ENCODE measurements at regions not wholly inside any gene's neighbourhood (a gene's known extent, or its start where the extent isn't known, plus 50 kb on each side); places are given as distances from the start of the nearest gene placed in this dataset.
"Not testable (repeated sequence)": the region's sequence is repeated elsewhere in the genome, so short reads cannot be mapped to it uniquely, and the experiment has no call there.

- no peak for DNase-seq (ENCODE audit: low read depth in 2 of 2)
Observed at GRCh38 chr3:165716592-165716991, 120.6 kb downstream of the BCHE start.

- DNase-seq (ENCODE audit: low read depth in 2 of 2) = no peak
Observed at GRCh38 chr3:165713479-165713878, 123.7 kb downstream of the BCHE start.

GRCh38 chr3:165712382-165712781, 124.8 kb downstream of the BCHE start:
- DNase-seq (ENCODE audit: low read depth in 2 of 2) = no peak

DNA sequence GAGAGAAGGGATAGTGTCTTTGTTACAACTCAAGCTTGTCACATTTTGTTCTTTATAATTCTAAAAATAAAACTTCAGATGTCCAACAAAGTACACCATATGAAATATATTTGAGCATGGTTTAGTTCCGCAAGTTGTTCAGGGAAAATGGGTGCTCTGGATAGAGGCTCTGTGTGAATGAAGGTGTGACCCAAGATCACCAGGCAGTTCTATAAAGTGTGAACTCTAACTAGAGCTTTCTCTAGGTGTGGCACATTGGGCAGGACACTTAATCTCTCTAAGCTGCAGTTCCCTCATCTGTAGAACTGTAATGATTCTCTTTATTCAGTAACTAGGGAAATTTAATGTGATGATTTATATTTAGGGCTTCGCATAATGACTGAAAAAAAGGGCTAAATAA, 139.3 kb downstream of the BCHE start:
- DNase-seq (ENCODE audit: low read depth in 2 of 2) = no peak

- no peak for DNase-seq (ENCODE audit: low read depth in 2 of 2)
Observed at GRCh38 chr3:165696496-165696895, 140.7 kb downstream of the BCHE start.

DNA sequence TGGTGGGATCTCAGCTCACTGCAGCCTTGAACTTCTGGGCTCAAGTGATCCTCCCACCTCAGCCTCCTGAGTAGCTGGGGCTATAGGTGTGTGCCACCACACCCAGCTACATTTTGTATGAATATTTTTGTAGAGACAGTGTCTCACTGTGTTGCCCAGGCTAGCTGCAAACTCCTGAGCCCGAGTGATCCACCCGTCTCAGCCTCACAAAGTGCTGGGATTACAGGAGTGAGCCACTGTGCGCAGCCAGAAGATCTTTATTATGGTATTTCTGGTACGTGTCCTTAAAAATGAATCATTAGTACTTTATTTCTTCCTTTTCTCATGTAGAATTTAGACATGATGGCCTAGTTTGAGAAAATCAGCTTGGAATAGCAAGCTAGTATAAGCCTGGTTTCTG, 153.3 kb downstream of the BCHE start:
- DNase-seq (ENCODE audit: low read depth in 2 of 2) = no peak

GRCh38 chr3:165682734-165683133, 154.5 kb downstream of the BCHE start:
- DNase-seq (ENCODE audit: low read depth in 2 of 2) = no peak

GRCh38 chr3:165669967-165670366, 167.3 kb downstream of the BCHE start:
- no peak for DNase-seq (ENCODE audit: low read depth in 2 of 2)

DNA sequence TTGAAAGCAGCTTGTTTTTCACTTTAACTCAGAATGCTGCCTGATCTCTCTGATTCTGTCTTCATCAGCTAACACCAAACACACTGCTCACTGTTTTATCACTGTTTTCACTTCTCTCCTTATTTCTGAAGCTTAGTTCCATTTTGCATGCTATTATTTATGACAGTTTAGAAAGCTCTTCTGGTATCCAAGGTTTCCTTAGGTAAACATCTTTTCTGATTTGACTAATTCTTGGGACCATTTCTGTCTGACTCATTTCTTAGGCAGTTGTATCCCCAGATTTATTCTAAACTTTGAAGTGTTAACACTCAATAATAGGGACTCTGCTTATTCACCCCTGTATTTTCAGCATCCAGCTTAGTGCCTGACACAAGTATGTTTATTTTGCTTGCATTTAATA, 167.7 kb downstream of the BCHE start:
- DNase-seq (ENCODE audit: low read depth in 2 of 2) = no peak

- no peak for DNase-seq (ENCODE audit: low read depth in 2 of 2)
Observed at GRCh38 chr3:165667676-165668075, 169.5 kb downstream of the BCHE start.

- DNase-seq (ENCODE audit: low read depth in 2 of 2) = no peak
Observed at GRCh38 chr3:165658027-165658426, 179.2 kb downstream of the BCHE start.

DNA sequence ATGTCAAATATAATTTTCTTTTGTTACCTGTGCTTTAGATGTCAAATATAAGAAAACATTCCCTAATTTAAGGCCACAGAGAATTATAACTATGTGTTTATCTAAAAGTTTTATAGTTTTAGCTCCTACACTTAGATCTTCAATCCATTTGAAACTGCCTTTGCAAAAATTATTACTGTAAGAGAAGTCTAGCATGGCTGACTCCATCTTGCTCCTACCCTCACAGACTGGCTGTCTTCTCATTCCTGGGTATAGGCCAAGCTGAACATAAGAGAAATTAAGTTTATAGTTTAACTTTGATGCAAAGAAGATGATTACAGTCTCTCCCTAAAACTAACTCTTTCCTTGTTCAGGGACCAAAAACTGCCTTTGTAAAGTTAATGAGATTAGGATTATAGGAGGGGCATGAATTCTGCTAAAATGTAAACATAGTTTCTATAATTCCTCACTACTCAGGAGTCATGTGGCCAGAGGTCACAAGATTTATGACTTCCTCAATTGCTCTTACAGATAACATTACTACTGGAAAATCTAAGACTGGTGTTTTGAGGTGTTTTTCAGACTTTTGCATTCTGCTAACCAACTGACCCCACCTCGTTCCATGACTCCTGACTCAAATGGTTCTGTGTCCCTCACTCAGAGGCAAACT, 184.0 kb downstream of the BCHE start:
- DNase-seq (ENCODE audit: low read depth in 2 of 2) = no peak

DNA sequence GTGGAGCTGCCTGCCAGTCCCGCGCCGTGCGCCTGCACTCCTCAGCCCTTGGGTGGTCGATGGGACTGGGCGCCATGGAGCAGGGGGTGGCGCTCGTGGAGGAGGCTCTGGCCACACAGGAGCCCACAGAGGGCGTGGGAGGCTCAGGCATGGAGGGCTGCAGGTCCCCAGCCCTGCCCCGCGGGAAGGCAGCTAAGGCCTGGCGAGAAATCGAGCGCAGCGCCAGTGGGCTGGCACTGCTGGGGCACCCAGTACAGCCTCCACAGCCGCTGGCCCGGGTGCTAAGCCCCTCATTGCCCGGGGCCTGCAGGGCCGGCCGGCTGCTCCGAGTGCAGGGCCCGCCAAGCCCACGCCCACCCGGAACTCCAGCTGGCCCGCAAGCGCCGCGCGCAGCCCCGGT, 187.9 kb downstream of the BCHE start:
- not testable (repeated sequence) for DNase-seq (ENCODE audit: low read depth in 2 of 2)

- no peak for DNase-seq (ENCODE audit: low read depth in 2 of 2)
Observed at GRCh38 chr3:165645191-165645590, 192.0 kb downstream of the BCHE start.

DNA sequence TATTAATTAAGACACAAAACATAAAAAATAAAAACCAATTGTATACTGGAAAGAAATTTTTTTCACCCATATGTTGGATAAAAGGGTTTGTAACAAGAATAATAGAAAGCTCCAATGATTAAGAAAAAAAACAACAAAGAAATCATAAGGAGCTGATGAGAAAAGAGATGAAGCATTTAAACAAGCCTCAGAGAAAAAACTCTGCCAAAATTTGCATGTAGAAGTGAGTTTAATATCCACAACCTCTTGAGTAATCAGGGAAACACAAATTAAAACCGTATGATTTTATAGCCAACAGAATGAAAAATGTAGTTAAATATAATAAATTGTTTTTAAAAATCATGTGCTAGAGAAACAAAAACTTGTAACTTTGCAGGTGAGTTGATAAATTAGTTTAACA, 192.9 kb downstream of the BCHE start:
- no peak for DNase-seq (ENCODE audit: low read depth in 2 of 2)

DNA sequence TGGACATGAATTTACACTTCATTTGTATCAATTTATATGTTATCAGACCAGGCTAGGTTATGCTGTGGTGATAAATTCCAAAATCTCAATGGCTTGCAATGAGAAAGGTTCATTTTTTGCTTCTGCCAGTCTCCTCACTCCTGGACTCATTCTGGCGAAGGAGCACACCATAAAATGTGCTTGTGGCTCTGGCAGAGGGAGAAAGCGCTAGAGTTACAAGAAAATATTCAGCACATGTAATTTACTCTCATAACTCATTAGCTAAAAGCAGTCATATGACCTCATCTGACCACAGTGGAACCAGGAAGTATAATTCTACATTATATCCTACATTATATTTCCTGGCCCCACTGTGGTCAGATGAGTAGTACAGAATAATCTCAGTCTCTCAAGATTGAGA, 193.8 kb downstream of the BCHE start:
- DNase-seq (ENCODE audit: low read depth in 2 of 2) = no peak

DNA sequence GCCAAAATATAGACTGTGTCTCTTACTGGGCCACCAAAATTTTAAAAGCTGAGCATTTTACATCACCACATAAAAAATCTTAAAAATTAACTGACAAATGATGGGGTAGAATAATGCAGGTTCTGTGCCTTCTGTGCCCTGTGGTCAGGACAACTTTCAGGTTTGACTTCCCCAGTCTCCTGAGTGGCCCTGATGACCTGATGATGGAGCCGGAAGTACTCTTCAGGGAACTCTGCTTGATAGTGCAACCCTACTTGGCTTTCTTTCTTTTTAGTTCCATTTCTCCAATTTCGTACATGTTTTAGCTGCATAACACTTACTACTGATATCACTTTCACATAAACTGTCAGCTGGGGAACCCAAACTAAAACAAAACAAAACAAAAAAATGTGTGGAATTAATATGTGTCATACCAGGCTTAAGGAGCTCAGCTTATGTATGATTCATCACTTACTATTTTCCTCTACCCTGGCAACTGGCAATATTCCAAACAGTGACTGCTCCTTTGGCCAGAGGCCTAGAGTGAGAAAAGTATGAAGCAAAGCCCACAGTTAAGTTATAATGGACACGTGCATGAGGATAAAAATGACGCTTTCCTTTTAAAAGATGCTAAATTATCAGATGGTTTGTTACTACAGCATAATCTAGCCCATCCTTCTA, 194.3 kb downstream of the BCHE start:
- peak; percentile 68 to 88 for DNase-seq (ENCODE audit: low read depth in 2 of 2)

GRCh38 chr3:165641569-165642310, 195.5 kb downstream of the BCHE start:
- DNase-seq (ENCODE audit: low read depth in 2 of 2) = peak in 1 of 2 donors; percentile 11

GRCh38 chr3:165640970-165641369, 196.3 kb downstream of the BCHE start:
- no peak for DNase-seq (ENCODE audit: low read depth in 2 of 2)

DNA sequence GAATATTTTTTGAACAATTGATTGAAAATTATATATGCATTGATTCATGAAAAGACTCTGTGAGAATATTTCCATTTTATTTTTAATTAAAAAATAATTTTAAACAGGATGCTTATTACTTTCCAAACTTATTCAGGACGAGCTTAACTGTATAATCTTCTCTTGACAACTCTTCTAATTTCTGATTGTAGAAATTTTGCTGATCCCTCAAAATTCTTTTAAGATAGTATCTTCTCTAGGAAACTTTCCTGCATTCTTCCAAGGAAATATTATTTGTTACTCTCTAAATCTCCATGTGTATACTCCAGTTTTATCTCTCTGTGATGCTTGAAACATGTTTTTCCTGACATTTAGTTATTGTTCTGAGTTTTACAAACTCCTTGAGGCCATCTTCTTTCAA, 197.2 kb downstream of the BCHE start:
- no peak for DNase-seq (ENCODE audit: low read depth in 2 of 2)

DNA sequence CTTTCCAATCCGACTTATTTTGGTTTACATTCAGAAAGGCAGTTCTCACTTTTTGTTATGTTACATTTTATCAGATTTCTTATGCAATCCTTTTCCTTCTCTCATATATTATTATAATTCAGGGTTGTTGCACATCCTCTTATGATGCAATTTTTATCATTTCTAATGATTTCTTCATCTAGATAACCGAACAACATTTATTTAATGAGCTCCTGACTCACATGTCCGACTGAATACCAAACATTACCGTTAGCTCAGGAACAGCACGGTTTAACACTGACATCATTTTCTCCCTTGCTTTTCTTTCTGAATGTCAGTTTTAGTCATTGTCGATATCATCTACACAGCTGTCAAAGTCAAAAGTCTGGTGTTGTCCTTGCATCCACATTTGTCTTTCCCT, 199.2 kb downstream of the BCHE start:
- no peak for DNase-seq (ENCODE audit: low read depth in 2 of 2)

DNA sequence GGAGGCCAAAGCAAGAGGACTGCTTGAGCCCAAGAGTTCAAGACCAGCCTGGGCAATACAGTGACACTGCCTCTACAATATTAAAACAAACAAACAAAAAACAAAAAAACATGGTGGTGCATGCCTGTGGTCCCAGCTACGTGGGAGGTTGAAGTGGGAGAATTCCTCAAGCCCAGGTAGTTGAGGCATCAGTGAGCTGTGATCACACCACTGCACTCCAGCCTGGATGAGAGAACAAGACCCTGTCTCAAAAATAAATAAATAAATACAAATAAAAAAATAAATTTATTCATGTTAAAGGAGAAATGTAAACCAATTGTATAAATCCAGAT, 200.6 kb downstream of the BCHE start:
- DNase-seq (ENCODE audit: low read depth in 2 of 2) = no peak

Measured in dermis microvascular lymphatic vessel endothelial cell (primary cell).